GM18499 (cell line): ENCODE measurements at regions not wholly inside any gene's neighbourhood (a gene's known extent, or its start where the extent isn't known, plus 50 kb on each side); places are given as distances from the start of the nearest gene placed in this dataset.

Source experiments
- ATAC-seq: cut with Tn5 transposase; IDR thresholded peaks from one replicate; pipeline ENCODE4 v1.9.1; 2021; ENCODE audit warnings: moderate number of reproducible peaks; ENCODE audit not compliant: insufficient read depth, unreplicated experiment

GRCh38 chr10:118501637-118502440 is 93.6 kb downstream of the PRLHR start:
- no peak for ATAC-seq

- no peak for ATAC-seq
Observed at GRCh38 chr10:118501171-118501570, 94.3 kb downstream of the PRLHR start.

- no peak for ATAC-seq
Observed at GRCh38 chr10:118500477-118501104, 94.9 kb downstream of the PRLHR start.

- no peak for ATAC-seq
Observed at GRCh38 chr10:118499186-118499585, 96.3 kb downstream of the PRLHR start.

GRCh38 chr10:118498623-118499022 is 96.8 kb downstream of the PRLHR start:
- ATAC-seq: no peak

GRCh38 chr10:118497227-118497626 is 98.2 kb downstream of the PRLHR start:
- no peak for ATAC-seq

- ATAC-seq: no peak
Observed at GRCh38 chr10:118496525-118496924, 98.9 kb downstream of the PRLHR start.

GRCh38 chr10:118495499-118495898 is 99.9 kb downstream of the PRLHR start:
- no peak for ATAC-seq

- no peak for ATAC-seq
Observed at GRCh38 chr10:118491055-118491454, 104.4 kb downstream of the PRLHR start.

GRCh38 chr10:118488710-118489497 is 106.5 kb downstream of the PRLHR start:
- ATAC-seq: no peak

GRCh38 chr10:118485641-118486040 is 109.8 kb downstream of the PRLHR start:
- ATAC-seq: no peak

GRCh38 chr10:118484152-118484871 is 111.1 kb downstream of the PRLHR start:
- no peak for ATAC-seq

GRCh38 chr10:118483496-118483895 is 112.0 kb downstream of the PRLHR start:
- no peak for ATAC-seq

GRCh38 chr10:118482393-118483331 is 112.8 kb downstream of the PRLHR start:
- no peak for ATAC-seq

- ATAC-seq: no peak
Observed at GRCh38 chr10:118481871-118482270, 113.6 kb downstream of the PRLHR start.

GRCh38 chr10:118475214-118475613 is 120.2 kb downstream of the PRLHR start:
- ATAC-seq: no peak

GRCh38 chr10:118474111-118474510 is 121.3 kb downstream of the PRLHR start:
- no peak for ATAC-seq

- ATAC-seq: no peak
Observed at GRCh38 chr10:118473305-118473960, 122.0 kb downstream of the PRLHR start.
